GM12873 (cell line): ENCODE measurements at regions not wholly inside any gene's neighbourhood (a gene's known extent, or its start where the extent isn't known, plus 50 kb on each side); places are given as distances from the start of the nearest gene placed in this dataset.

Experiments used
- CTCF ChIP-seq: IDR thresholded peaks from 2 replicates; pipeline ENCODE4 v1.5.1; 2012; ENCODE audit warnings: low read depth, mild to moderate bottlenecking, moderate library complexity, low read length, control low read depth; ENCODE audit not compliant: insufficient read depth; ENCODE audit errors: missing control alignments

GRCh38 chr11:134524201-134524600 lies 112.2 kb upstream of the B3GAT1 start:
- no peak for TF ChIP-seq CTCF

- no peak for TF ChIP-seq CTCF
Measured at GRCh38 chr11:134522782-134523570, 110.9 kb upstream of the B3GAT1 start.

- no peak for TF ChIP-seq CTCF
Measured at GRCh38 chr11:134521452-134522289, 109.6 kb upstream of the B3GAT1 start.

GRCh38 chr11:134521001-134521400 lies 109.0 kb upstream of the B3GAT1 start:
- TF ChIP-seq CTCF = no peak

- no peak for TF ChIP-seq CTCF
Measured at GRCh38 chr11:134519788-134520187, 107.7 kb upstream of the B3GAT1 start.

- no peak for TF ChIP-seq CTCF
Measured at GRCh38 chr11:134519390-134519750, 107.3 kb upstream of the B3GAT1 start.

- no peak for TF ChIP-seq CTCF
Measured at GRCh38 chr11:134518616-134519389, 106.8 kb upstream of the B3GAT1 start.
